PC-9 (cell line): ENCODE measurements at regions not wholly inside any gene's neighbourhood (a gene's known extent, or its start where the extent isn't known, plus 50 kb on each side); places are given as distances from the start of the nearest gene placed in this dataset.

Experiments used
- EZH2 ChIP-seq: fragments of 200-600 bp; sonication (generic); IDR thresholded peaks from 2 replicates; pipeline ENCODE4 v1.8.0; 2017; ENCODE audit warnings: antibody characterized with exemption, low read depth
- TF ChIP-seq, protein P1 (sequence below): fragments of 200-600 bp; sonication (generic); conservative IDR thresholded peaks from 2 replicates; pipeline ENCODE4 v1.6.1; 2017; ENCODE audit warnings: mixed run types, antibody characterized with exemption, mild to moderate bottlenecking, moderate library complexity

DNA sequence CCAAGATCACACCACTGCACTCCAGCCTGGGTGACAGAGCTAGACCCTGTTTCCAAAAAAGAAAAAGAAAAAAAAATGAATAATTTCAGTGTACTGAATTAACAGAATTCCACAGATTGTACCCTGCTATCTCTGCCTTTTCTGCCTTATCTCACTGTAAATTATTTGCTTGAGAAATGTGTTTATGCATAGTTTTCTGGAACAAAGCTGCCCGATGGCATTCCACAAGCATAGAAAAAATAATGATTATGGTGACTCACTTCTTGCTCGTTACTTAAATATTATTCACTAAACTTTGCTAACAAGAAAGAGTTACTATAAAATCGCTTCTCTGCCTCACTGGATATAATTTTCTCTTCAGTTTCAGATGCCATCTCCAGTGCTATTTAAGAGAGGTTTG lies 88.7 kb upstream of the FAM169A start:
- TF ChIP-seq, protein P1, sequence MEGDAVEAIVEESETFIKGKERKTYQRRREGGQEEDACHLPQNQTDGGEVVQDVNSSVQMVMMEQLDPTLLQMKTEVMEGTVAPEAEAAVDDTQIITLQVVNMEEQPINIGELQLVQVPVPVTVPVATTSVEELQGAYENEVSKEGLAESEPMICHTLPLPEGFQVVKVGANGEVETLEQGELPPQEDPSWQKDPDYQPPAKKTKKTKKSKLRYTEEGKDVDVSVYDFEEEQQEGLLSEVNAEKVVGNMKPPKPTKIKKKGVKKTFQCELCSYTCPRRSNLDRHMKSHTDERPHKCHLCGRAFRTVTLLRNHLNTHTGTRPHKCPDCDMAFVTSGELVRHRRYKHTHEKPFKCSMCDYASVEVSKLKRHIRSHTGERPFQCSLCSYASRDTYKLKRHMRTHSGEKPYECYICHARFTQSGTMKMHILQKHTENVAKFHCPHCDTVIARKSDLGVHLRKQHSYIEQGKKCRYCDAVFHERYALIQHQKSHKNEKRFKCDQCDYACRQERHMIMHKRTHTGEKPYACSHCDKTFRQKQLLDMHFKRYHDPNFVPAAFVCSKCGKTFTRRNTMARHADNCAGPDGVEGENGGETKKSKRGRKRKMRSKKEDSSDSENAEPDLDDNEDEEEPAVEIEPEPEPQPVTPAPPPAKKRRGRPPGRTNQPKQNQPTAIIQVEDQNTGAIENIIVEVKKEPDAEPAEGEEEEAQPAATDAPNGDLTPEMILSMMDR = no peak
- no peak for TF ChIP-seq EZH2
